ENCODE measurements at regions not wholly inside any gene's neighbourhood (a gene's known extent, or its start where the extent isn't known, plus 50 kb on each side); places are given as distances from the start of the nearest gene placed in this dataset.

- no peak; the same call in none of the 2 replicates for TF ChIP-seq CTCF (tag by site-specific recombination; IDR thresholded peaks at IDR 0.05)
- TF ChIP-seq ZNF114 (tag by site-specific recombination; IDR thresholded peaks at IDR 0.05): no peak
These were observed 118.3 kb upstream of the CWC22 start for GRCh38 chr2:180125245-180125962.
